ENCODE measurements at regions not wholly inside any gene's neighbourhood (a gene's known extent, or its start where the extent isn't known, plus 50 kb on each side); places are given as distances from the start of the nearest gene placed in this dataset.
A peak's percentile ranks its signal among the peaks of the same experiment; 100 is the strongest.

DNA sequence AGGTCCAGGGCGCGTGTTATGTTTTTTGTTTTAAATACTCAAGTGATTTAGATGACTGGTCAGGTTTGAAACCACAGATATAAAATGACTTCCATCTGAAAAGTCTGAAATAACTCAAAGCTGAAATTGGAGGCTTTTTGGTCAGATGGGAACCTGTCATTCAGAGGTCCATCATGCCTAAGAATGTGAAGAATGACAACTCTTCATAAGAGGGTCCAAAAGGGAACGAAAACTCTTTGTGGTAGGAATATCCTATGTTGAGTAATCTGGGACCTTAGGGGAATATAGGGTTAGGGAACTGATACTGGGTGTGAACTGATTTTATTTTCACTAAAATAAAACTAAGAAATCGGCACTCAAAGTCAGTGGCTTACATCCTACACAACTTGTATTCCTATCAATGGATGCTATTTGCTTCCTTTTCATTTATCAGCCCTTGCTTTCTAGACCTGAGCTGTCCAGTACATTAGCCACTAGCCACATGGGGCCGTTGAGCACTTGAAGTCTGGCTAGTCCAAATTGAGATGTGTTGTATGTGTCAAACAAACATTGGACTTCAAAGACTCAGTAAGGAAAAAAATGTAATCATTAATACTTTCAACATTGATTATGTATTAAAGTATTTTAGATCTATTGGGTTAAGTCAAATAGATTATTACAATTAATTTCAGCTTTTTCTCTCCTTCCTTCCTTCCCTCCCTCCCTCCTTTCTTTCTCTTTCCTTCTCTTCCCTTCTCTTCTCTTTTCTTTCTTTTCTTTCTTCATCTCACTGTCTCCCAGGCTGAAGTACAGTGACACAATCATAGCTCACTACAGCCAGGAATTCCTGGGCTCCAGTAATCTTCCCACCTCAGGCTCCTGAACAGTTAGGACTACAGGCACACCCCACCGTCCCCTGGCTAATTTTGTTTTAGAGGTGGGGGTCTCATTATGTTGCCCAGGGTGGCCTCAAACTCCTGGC is 56.5 kb upstream of the KDM7A start:
- 84% methylated on average over 6 of the region's 6 CpGs for WGBS
- Histone ChIP-seq H3K9me3 (no peaks in the 10 kb centered on the region), H3K27ac (peak overlapping the region; percentile 83 to 88), H3K27me3 (replicated peaks; ENCODE audit: insufficient read depth) (no peaks in the 10 kb centered on the region), H3K36me3 (no peaks in the 10 kb centered on the region), H3K4me3 (no peak overlapping the region), H3K4me1 (replicated peaks) (peaks cover 4% of the 10 kb centered on the region)
- no peak for TF ChIP-seq POLR2AphosphoS5 (IDR thresholded peaks at IDR 0.05)
- TF ChIP-seq, protein P1, sequence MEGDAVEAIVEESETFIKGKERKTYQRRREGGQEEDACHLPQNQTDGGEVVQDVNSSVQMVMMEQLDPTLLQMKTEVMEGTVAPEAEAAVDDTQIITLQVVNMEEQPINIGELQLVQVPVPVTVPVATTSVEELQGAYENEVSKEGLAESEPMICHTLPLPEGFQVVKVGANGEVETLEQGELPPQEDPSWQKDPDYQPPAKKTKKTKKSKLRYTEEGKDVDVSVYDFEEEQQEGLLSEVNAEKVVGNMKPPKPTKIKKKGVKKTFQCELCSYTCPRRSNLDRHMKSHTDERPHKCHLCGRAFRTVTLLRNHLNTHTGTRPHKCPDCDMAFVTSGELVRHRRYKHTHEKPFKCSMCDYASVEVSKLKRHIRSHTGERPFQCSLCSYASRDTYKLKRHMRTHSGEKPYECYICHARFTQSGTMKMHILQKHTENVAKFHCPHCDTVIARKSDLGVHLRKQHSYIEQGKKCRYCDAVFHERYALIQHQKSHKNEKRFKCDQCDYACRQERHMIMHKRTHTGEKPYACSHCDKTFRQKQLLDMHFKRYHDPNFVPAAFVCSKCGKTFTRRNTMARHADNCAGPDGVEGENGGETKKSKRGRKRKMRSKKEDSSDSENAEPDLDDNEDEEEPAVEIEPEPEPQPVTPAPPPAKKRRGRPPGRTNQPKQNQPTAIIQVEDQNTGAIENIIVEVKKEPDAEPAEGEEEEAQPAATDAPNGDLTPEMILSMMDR (IDR thresholded peaks at IDR 0.05) = no peak
- no peak for TF ChIP-seq POLR2A (IDR thresholded peaks at IDR 0.05)
- DNase-seq (ENCODE audit: low spot score) = no peak
- intact Hi-C loops (cut with DNase I) = no loop called here

DNA sequence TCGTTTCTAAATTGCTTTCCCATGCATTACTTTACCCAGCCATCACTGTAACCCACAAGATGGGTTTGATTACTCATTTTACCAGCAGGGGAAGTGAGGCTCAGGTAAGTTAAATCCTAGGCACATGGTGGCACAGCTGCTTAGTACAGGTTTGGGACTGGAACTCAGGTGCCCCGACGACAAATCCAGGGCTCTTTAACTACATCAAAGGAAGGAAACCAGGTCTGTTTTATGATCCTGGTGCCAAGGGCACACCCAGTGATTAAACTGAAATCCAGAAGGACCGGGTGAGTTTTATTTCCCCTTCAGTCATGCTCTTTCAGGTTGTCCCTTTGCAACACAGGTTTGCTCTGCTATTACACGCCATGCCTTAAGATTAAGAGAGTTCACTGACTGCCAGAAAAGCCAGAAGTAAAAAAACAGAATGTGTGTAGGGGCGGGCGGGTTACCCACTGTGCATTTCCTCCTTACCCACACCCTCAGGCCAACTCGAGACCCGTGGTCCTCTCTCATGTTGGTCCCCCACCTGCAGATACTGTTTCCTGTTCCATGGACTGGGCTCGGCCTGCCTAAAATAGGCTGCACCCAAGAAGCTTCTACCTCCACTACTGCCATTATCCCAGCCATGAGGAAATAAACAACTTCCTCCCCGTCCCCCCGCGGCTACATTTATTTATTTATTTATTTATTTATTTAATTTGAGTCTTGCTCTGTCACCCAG is 55.1 kb upstream of the KDM7A start:
- no peaks in the 10 kb centered on the region for H3K36me3 ChIP-seq
- intact Hi-C loops (cut with DNase I) = no loop called here
- H3K4me3 ChIP-seq = peak overlapping the region; percentile 40 to 46
- H3K4me1 ChIP-seq (replicated peaks) = peaks cover 4% of the 10 kb centered on the region
- TF ChIP-seq, protein P1 (IDR thresholded peaks at IDR 0.05) = no peak
- TF ChIP-seq POLR2AphosphoS5 (IDR thresholded peaks at IDR 0.05) (peak; percentile 81), POLR2A (IDR thresholded peaks at IDR 0.05) (no peak)
- peak; percentile 79 for DNase-seq (ENCODE audit: low spot score)
- peak overlapping the region; percentile 83 to 88 for H3K27ac ChIP-seq
- H3K27me3 ChIP-seq (replicated peaks; ENCODE audit: insufficient read depth) = no peaks in the 10 kb centered on the region
- 33% methylated on average over 13 of the region's 13 CpGs for WGBS
- no peaks in the 10 kb centered on the region for H3K9me3 ChIP-seq

DNA sequence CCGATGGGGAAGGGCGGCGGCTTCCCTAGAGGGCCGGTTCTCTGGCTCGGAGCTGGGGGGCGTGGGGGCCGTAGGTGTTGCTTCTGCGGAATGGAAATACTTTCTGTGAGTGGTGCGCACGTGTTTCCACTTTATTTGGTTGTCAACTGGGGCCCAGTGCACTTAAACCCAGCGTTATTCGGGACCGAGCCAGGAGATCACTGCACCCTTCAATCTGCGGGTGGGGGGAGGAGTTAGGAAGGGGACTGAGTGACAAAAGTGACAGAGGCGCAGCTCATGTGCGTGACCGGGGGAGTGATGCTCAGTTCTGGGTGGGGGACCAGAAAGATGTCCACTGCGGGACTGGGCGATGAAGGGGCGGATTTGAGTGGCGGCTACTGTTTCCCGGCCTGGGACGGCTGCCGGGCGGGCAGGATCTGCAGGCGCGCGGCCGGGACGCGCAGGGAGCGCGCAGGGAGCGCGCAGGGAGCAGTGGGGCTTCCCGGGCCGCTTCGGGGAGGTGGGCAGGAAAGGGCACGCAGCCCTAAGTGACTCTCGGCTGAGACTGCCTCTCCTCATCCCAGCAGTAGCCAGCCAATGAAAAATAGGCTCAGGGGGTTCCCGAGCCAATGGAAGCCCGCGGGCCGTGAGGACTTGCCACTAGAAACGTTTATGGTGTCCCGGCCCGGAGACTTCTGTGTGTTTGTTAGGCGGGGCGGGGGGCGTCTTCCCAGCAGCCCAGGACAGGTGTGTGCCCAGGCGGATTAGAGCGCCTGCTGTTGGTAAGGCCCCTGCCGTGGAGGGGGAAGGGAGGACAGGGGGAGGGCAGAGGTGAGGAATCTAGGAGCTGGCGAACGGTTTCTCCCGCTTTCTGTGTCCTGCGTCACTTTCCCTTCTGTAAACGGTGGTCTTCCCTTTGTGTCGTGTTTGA is 54.3 kb upstream of the KDM7A start:
- H3K27ac ChIP-seq = peak overlapping the region; percentile 83 to 88
- DNase-seq (ENCODE audit: low spot score) = peak; percentile 53
- under 1% methylated on average over 54 of the region's 59 CpGs for WGBS

DNA sequence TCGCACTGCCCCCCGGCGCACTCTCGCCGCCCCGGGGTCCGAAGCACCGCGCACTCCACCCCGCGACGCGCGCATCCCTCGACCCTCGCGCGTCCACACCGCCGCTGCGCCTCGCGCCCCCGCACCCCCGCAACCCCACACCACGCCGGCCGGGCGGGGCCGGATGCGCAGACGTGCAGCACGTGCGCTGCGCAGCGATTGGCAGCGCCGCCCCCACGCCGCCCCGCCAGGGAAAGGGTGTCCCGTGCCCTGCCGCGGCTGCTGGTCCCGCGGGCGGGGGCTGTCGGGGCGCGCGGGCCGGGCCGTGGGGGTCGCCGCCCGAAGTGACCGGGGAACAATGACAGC is 53.7 kb upstream of the KDM7A start:
- intact Hi-C loops (cut with DNase I) = no loop called here
- peaks cover 4% of the 10 kb centered on the region for H3K4me1 ChIP-seq (replicated peaks)

More for the DNA sequence above, 54.3 kb upstream of the KDM7A start:
- TF ChIP-seq POLR2A (IDR thresholded peaks at IDR 0.05) (no peak), POLR2AphosphoS5 (IDR thresholded peaks at IDR 0.05) (no peak)
- TF ChIP-seq, protein P1 (IDR thresholded peaks at IDR 0.05) = no peak
- H3K27me3 ChIP-seq (replicated peaks; ENCODE audit: insufficient read depth) = no peaks in the 10 kb centered on the region
- H3K36me3 ChIP-seq = no peaks in the 10 kb centered on the region
- intact Hi-C loops (cut with DNase I) = no loop called here
- peak overlapping the region; percentile 40 to 46 for H3K4me3 ChIP-seq
- no peaks in the 10 kb centered on the region for H3K9me3 ChIP-seq
- peaks cover 4% of the 10 kb centered on the region for H3K4me1 ChIP-seq (replicated peaks)

More for the DNA sequence above, 53.7 kb upstream of the KDM7A start:
- TF ChIP-seq POLR2A (IDR thresholded peaks at IDR 0.05) = peak; percentile 38
- TF ChIP-seq, protein P1 (IDR thresholded peaks at IDR 0.05) = no peak
- Histone ChIP-seq H3K9me3 (no peaks in the 10 kb centered on the region), H3K4me3 (peak overlapping the region; percentile 40 to 46), H3K27me3 (replicated peaks; ENCODE audit: insufficient read depth) (no peaks in the 10 kb centered on the region), H3K36me3 (no peaks in the 10 kb centered on the region), H3K27ac (peak overlapping the region; percentile 83 to 88)
- DNase-seq (ENCODE audit: low spot score) = peak; percentile 26
- WGBS = 13% methylated on average over 9 of the region's 57 CpGs

Measured in prostate gland (tissue), 2 donors.